NCI-H2196 treated with DMSO at 0.1 percent for 48 hours (cell line): ENCODE measurements at regions not wholly inside any gene's neighbourhood (a gene's known extent, or its start where the extent isn't known, plus 50 kb on each side); places are given as distances from the start of the nearest gene placed in this dataset.

ENCODE experiments used
- DNase-seq: peaks from one replicate; lab custom pipeline; 2025; ENCODE audit not compliant: unreplicated experiment; lab: John Stamatoyannopoulos, UW

DNA sequence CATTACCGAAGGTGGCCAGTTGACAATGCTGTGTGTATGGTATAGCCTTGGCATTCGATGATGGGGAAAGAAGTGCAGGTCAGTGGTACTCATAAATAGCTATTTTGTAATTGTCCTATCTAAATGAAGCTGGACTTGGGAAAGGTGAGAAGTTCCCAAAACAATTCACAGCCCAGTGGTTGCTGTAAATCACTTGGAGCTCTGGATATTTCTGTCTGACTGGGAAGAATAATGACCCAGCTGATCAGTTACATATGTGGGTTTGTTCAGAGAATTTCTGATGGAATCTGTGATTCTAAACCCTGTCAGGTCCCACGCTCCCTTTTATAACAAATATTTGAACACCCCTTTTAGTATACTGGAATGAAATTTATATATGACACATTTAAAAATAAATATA is 133.9 kb upstream of the PFN2 start:
- DNase-seq = no peak

DNA sequence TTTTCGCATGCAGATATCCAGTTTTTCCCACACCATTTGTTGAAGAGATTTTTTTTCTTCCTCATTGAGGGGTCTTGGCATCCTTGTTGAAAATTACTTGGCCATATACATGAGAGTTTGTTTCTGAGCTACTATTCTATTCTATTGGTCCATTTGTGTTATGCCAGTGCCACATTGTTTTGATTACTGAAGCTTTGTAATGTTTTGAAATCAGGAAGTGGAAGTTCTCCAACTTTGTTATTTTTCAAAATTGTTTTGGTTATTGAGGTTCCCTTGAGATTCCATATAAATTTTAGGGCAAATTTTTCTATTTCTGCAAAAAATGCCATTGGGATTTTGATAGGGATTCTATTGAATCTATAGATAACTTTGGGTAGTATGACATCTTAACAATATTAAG is 130.3 kb upstream of the PFN2 start:
- DNase-seq = no peak

DNA sequence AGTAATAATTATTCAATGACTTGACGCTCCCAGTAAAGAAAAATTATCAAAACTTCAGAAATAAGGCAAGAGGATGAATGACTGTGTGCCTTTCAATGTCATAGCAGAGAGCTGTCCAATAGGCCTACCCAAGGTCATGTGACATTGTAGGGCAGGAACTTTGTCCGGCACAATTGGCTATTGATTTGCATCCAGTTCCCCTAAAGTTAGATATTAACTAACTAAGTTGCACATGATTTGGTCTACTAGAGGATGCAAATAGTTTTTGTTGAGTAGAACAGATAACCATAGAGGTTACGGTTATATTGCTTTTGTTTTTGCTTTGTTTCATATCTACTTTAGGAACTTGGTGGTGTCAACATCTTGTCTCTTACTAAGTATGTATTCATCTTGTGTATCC is 127.9 kb upstream of the PFN2 start:
- no peak for DNase-seq

DNA sequence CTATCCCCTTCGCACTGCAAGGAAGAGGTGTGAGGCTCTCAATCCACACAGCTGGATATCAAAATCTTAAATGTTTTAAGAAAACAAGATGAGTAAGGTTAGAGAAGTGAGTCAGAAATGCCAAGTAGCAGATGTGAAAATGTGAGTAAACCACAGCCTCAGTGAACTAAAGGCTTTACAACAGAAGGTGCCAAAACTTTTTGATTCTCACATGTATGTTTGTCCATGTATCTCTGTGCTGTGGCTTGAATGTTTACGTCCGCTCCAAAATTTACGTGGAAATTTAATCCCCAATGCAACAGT is 126.8 kb upstream of the PFN2 start:
- DNase-seq = no peak

DNA sequence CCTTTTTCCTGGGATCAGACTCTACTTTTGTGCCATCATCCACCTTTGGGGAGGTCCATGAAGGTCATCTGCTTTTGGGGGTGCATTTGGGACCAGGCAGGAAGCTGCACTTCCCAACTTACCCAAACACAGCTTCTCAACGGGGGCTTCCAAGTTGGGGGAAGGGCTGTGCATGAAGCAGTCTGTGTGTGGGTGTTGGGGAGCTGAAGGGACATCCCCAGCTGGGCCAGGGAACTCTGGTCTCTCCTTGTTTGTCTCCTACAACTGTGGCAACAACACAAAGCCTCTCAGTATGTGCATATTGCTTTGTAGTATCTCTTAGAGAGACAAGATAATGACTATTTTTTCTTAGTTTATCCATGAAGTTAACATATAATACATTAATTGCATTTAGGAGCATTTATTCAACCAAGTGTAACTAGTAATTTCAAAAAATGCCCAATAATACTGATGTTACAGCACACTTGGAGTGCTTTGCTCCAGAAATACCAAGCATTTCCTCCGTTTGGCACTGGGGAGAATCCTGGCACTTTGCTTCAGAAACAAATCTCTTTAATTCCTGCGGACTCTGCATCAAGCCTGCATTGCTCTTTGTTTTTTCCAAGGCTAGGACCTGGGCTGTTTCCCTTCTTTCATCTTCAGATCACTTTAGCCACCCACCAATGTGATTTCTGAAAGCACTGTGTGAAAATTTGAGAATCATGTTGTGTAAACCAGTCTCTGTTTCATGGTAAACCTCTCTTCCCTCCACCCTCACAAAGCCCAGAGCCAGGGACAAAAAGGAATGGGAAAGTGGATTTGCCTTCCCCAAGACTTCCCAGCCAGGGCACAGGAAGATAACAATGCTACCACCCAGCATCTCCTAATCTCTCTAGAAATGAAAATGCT is 126.2 kb upstream of the PFN2 start:
- DNase-seq = no peak

DNA sequence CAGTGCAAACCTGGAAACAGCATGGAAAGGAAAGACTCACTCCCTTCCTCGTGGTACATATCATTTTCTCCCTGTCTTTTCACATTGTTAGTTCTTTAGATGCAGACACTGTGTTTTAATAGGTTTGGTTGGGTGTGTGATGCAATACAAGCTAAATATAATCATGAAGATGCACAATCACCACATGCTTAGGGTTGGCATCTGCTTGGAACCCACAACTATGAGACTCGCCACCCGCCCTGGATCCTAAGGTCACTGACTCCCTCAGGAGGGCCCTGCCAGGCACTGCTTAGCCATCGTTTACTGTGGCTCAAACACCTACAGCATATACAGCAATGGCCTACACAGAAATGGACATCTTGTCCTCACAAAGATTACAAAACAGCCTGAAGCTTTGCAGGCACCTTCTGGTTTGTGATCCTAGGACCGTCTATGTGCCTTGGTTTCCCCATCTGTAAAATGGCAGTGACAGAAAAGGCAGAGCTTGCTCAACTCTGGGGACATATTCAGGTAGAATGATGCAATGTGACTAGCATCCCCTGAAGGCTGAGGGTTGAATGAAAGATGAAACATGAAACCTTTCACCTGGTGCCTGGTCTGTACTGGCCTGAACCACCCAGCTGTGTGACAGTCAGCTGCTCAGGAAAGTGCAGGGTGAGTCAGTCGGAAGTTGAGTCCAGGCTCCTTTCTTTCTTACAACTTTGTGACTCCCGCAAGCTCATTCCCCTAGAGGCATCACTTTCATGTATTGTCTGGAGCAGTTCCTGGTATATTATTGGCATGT is 123.6 kb upstream of the PFN2 start:
- no peak for DNase-seq

DNA sequence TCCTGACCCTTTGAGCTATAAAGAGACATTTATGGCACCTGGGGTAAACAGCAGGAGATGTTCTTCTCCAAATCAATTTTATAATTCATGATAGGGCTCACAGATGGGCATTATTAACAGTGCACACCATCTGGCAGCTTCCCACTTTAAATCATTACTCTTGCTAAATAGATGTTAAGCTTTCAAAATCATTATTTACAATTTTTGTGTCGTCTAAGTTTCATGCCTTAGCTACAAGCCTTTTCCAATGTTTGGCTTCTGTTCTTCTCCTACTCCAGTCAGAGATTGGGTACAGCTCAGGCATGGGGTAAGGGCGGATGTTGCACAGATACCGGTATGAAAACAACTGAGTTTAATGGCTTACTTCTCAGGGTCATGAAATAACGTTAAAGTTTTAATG is 120.9 kb upstream of the PFN2 start:
- no peak for DNase-seq

DNA sequence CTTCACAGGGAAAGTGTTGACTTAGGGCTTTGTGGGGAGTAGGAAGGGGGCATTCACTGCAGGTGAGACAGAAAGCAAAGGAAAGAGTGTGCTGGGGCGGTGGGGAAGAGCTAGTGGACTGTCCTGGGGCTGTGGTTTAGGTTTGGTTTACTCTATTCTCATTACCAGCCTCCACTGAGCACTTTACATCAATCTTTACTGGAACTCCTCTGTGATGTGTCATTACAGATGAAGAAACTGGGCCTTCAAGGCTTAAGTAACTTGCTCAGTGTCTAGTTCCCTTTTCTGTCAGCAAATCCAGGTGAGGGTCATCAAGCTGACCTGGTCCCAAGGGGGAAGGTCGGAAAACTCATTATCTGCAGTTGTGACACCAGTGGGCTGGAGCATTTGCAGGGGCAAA is 120.2 kb upstream of the PFN2 start:
- no peak for DNase-seq

DNA sequence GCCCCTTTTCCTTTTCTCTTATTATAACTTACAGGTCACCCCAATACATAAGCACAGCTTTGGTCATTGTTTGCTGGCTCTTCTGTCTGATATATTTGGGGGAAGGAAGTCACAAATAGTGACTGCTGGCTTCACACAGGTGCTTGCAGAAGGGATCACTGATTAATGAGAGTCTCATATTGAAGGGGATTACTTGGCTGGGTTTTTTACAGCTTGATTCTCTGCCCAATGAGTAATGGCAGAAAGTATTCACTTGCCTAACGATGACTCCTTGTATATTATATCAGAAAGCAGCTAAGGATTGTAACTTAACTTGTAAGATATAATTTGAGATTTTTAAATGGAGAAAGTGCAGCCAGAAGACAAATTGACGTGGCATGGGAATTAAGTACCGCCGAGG is 119.3 kb upstream of the PFN2 start:
- DNase-seq = no peak

DNA sequence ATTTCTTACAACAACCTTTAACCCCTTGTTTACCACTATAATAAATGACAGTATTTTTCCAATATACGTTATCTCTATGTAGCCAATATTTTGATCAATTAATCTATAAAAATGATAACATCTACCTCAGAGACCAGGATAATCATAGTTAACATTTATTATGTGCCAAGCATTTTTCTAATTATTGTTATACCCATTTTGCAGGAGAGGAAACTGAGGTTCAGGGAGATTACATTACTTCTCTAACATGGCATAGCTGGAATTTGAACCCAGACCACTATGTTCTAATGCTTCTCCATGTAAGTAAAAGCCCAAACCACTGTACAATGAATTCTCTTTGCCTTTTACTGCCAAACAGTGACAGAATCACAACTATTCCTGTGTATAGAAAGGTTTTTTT is 113.4 kb upstream of the PFN2 start:
- DNase-seq = no peak

DNA sequence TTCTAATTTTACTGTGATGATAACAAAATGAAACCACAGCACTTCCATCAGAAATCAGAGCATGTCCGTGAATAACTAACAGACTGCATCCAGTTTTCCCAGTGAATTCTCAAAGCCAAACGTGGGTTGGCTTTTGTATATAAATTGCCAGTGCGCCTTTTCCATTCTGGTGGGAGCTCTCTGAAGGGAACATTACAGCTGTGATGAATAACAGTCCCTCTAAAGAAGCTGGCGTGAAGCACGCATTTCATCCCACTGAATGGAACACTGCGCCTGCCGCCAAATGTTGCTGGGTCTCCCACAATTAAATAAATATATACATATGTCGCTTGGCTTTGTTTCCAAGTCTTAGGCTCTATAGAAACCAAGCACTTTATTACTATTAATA is 113.0 kb upstream of the PFN2 start:
- no peak for DNase-seq

DNA sequence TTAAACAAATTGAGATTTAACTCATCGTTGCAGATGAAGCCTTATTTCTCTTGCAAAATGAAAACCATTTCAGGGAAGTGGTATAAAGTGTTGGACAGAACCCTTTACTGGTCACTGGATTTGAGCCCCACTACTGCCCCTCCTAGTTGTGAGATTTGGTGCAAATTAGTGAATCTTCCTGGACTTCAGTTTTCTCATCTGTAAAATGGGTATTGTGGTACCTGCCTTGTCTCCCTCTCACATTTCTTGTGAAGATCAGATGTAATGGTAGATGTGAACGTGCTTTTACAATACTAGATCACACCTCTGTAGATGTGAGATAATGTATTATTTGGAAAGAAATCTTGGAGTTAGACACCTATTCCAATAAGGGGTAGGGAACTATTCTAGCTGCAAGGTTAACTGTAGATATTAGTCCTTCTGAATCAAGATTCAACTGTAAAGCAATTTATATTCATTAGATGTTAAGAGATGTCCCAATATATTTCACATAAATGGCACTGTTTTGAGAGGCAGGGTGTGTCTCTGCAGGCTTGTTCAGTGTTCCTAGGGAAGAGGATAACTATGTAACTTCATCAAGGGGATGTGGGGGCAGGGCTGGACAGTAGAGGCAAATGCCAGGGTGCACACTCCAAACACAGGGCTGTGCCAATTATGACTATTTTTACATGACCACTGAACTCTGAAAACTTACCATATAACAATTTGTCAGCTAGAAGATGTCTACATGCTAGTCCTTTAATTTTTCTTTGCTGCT is 112.4 kb upstream of the PFN2 start:
- DNase-seq = no peak

DNA sequence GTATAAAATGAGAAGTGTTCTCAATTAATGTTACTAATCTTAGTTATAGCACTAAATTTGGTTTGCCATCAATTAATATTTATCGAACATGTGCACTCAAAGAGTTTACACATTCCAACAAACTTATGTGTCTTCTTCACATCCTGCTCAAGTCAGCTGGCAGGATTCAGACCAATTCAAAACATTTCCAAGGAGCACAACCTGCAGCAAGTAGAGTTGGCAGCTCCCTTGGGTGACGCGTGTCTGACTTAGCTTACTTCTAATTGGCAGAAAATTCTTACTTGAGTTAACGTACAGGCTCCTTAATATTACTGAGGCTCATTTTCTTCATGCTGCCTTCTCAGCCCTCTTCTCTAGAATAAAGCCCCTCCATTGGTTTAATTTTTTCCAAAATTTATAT is 110.4 kb upstream of the PFN2 start:
- no peak for DNase-seq

DNA sequence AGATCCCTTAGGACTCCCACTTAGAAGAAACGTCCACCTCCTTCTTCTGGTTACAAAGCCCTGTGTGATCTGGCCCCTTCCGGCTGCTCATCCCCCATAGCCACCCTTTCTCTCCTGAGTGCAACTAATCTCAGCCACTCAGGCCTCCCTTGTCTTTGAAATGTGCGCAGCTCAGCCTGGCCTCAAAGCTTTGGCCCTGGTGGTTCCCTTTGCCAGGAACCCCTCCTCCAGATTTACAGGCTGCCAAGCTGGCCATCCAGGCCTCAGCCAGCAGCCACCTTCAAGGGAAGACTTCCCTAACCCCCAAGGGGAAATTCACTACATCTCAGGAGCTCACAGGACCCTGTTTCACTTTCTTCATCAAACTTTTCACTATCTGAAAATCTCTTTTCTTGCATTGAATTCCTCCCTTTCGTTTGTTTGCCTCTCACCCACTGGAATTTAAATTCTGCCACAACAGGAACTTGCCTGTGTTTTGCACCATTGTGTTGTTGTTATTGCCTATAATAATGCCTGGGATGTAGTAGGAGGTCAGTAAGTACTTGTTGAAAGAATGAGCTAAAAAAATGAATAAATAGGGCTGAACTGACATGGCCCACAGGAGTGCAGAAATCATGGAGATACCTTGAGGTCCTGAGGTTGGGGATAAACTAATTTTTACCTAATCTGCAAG is 109.5 kb upstream of the PFN2 start:
- no peak for DNase-seq

DNA sequence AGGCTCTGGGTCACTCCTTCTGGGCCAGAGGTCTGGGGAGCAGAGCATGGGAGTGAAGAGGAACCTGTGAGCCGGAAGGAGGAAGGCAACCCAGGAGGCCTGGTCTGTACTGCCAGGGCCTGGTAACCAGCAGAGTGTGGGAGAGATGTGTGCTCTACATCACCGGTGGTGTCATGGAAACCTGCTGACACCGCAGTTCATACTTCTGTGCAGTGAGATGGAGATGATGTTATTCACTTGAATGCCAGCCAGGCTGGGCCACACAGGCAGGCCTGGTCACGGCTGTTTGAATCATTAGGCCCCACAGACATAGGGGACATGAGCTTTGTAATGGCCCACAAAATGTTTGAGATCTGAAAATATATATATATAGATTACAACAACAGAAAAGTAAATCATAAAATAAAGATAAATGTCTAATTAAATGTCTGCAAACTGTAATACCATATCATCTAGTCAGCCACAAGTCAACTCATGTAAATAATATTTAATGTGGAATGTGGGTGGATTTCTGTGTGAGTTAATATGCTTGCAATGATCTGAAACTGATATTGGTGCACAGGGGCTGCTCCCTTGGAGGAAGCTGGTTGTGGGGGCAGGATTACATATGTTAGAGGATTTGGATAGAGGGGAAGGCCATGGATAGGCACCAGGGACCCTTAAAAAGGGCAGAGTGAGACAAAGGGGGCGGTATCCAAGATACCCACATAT is 108.5 kb upstream of the PFN2 start:
- peak; percentile 7 for DNase-seq

DNA sequence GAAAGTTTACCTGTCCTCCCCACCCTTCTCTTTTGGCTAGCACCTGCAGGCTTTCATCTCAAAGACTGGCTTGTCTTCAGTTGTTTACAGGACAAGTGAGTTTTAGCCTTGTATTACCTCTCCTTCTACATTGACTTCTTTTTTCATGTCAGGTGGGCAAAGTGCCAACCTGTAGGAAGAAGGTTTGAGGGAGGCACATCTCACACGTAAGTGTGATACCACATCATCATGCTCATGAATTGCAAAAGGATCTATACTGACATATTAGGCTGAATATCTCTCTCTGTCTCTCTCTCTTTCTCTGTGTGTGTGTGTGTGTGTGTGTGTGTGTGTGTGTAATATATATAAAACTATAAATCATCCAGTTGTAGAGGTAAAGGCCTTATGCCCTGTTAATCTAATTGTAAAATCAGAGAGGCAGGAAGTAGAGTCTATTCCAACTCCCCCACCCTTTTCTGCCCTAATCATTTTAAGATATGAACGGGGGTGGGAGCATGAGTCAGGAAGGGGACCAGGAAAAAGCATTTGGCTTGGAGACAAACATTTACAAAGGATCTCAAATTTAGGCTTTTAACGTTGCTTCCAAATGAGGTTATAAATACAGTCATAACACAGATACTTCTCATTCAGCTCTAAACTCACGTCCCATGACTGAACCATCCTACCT is 107.0 kb upstream of the PFN2 start:
- no peak for DNase-seq

DNA sequence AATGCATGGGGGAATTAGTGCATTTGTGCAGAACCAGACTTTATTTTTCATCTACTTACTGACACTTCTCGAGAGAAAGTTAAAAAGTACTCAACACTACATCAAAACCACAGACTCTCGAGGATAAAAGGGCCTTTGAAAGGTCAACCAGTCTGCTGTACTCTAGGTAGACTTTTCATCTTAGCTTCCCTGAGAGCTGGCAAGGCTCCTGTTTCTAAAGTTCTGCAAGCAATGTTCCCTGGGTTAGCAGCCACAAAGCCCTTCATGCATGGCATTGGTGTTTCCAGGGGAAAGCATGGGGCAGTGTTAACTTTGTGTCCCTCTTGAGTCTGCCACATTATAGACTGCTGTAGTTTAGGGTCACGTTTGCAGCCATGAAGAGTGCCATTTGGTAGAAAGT is 106.4 kb upstream of the PFN2 start:
- DNase-seq = no peak

DNA sequence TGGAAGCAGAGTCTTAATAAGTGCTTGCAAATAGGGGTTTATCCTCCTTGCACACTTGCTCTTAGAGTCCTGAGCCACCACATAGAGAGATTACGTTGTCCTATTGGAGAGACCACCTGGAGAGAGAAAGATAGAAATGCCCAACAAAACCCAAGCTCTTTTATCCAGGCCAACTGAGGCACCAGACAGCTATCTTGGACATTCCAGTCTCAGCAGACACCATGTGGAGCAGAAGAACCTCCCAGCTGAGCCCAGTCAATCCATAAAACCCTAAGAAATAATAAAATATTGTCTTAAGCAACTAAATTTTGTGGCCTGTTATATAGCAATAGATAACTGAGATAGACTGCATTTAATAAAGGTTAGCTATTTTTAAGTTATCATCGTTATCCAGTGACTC is 105.7 kb upstream of the PFN2 start:
- no peak for DNase-seq

DNA sequence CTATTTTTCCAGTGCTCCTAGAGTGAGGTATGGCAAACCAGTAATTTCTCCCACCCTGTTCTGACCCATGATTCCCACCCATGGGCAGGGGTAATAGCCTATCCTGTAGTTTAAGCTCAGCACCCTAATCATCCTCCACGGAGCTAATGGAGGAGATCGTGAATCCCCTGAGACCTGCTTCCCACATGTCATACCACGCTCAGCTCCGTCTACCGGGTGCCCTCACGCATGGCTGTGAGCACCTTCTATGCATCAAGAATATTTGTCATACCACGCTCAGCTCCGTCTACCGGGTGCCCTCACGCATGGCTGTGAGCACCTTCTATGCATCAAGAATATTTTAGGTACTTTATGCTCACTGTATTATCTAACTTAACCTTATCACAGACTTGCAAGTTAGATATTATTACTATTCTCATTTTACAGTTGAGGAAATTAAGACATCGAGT is 104.7 kb upstream of the PFN2 start:
- DNase-seq = no peak
